Gastrocnemius medialis (tissue), 4 donors: ENCODE measurements at regions not wholly inside any gene's neighbourhood (a gene's known extent, or its start where the extent isn't known, plus 50 kb on each side); places are given as distances from the start of the nearest gene placed in this dataset.

Experiments
- ATAC-seq, 2 donors: fragments of 150-250 bp; one replicate each; pipeline ENCODE4 v1.9.1; 2016
- DNase-seq, 2 donors: peaks; one replicate each; pipeline ENCODE4 v3.0.0-alpha.2; 2019
- H3K27ac ChIP-seq, 4 donors: fragments of 200-600 bp; sonication (generic); 1 replicate in 1 of 4; 2 replicates in 3 of 4; pipeline ENCODE4 v1.5.1; 2016 to 2018; ENCODE audit warnings: mild to moderate bottlenecking in 2 of 4, moderate library complexity in 1 of 4
- H3K27me3 ChIP-seq, 3 donors: fragments of 200-600 bp; sonication (generic) in 2 of 3; 1 replicate in 1 of 3; 2 replicates in 2 of 3; pipeline versions ENCODE4 v1.5.1 to v1.6.0; 2016 to 2019; ENCODE audit warnings: mild to moderate bottlenecking in 1 of 3, moderate library complexity in 1 of 3
- H3K36me3 ChIP-seq, 2 donors: fragments of 200-600 bp; sonication (generic) in 1 of 2; one replicate each; pipeline ENCODE4 v1.5.1; 2017 to 2018
- H3K4me1 ChIP-seq, 2 donors: fragments of 200-600 bp; sonication (generic) in 1 of 2; one replicate each; pipeline ENCODE4 v1.5.1; 2016 to 2017; ENCODE audit warnings: mild to moderate bottlenecking in 2 of 2
- H3K4me3 ChIP-seq, 4 donors: fragments of 200-600 bp; sonication (generic) in 3 of 4; 1 replicate in 1 of 4; 2 replicates in 3 of 4; pipeline ENCODE4 v1.5.1; 2016 to 2019; ENCODE audit warnings: mild to moderate bottlenecking in 2 of 4
- H3K9me3 ChIP-seq, 3 donors: fragments of 200-600 bp; sonication (generic) in 2 of 3; 1 replicate in 1 of 3; 2 replicates in 2 of 3; pipeline ENCODE4 v1.5.1; 2016 to 2019
- POLR2A ChIP-seq, 2 donors: fragments of 450-650 bp; IDR thresholded peaks; one replicate each; pipeline ENCODE4 v1.6.1; 2017; ENCODE audit warnings: antibody characterized with exemption in 2 of 2, mild to moderate bottlenecking in 2 of 2, moderate library complexity in 2 of 2
- in situ Hi-C, 4 donors: fragments of 200-750 bp; cut with MboI; loops; one replicate each; pipeline versions ENCODE4 v1.15.0 to v1.8.0; 2017; ENCODE audit warnings: low sequenced_read_pairs in 4 of 4
- intact Hi-C: fragments of 100-400 bp; cut with DNase I; formaldehyde crosslinking; loops from one replicate; pipeline ENCODE4 v1.15.1; 2023; ENCODE audit warnings: low total_unique reads
- TF ChIP-seq, protein P1 (sequence below), 5 experiments: fragments of 450-650 bp in 3 of 5; fragments of 200-600 bp in 2 of 5; sonication (generic) in 2 of 5; IDR thresholded peaks in 4 of 5; conservative IDR thresholded peaks in 1 of 5; 1 replicate in 4 of 5; 2 replicates in 1 of 5; pipeline ENCODE4 v1.5.1; 2016 to 2019; ENCODE audit warnings: antibody characterized with exemption in 5 of 5, mild to moderate bottlenecking in 3 of 5, moderate library complexity in 3 of 5

DNA sequence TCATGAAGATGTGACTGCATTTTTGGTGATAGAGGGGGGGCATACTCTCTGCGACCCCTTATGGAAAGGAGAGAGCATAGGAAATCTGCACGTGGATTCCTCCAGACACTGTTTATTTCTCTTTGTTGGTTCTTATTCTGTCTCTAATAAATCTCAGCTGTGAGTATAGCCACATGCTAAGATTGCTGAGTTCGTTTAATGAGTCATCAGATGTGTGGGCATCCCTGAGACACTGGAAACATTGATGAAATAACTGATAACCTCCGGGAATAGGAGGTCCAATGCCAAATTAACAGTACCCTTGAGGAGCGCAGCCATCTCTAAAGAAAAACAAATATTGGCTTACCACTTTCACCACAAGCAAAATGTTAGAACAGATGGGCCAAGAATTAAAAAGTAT, 880.2 kb upstream of the NEGR1 start:
- Histone ChIP-seq H3K36me3 (no peaks in the 10 kb centered on the region), H3K27ac (no peak overlapping the region), H3K4me1 (no peaks in the 10 kb centered on the region), H3K27me3 (no peaks in the 10 kb centered on the region), H3K9me3 (no peaks in the 10 kb centered on the region), H3K4me3 (no peak overlapping the region)
- in situ Hi-C loops (no loop called here), intact Hi-C loops (no loop called here)
- no peak for TF ChIP-seq POLR2A (IDR thresholded peaks at IDR 0.05)
- TF ChIP-seq, protein P1, sequence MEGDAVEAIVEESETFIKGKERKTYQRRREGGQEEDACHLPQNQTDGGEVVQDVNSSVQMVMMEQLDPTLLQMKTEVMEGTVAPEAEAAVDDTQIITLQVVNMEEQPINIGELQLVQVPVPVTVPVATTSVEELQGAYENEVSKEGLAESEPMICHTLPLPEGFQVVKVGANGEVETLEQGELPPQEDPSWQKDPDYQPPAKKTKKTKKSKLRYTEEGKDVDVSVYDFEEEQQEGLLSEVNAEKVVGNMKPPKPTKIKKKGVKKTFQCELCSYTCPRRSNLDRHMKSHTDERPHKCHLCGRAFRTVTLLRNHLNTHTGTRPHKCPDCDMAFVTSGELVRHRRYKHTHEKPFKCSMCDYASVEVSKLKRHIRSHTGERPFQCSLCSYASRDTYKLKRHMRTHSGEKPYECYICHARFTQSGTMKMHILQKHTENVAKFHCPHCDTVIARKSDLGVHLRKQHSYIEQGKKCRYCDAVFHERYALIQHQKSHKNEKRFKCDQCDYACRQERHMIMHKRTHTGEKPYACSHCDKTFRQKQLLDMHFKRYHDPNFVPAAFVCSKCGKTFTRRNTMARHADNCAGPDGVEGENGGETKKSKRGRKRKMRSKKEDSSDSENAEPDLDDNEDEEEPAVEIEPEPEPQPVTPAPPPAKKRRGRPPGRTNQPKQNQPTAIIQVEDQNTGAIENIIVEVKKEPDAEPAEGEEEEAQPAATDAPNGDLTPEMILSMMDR (IDR thresholded peaks at IDR 0.05 in 4 of 5, conservative IDR thresholded peaks at IDR 0.05 in 1 of 5), result no peak
- DNase-seq (no peak), ATAC-seq (no peak)

DNA sequence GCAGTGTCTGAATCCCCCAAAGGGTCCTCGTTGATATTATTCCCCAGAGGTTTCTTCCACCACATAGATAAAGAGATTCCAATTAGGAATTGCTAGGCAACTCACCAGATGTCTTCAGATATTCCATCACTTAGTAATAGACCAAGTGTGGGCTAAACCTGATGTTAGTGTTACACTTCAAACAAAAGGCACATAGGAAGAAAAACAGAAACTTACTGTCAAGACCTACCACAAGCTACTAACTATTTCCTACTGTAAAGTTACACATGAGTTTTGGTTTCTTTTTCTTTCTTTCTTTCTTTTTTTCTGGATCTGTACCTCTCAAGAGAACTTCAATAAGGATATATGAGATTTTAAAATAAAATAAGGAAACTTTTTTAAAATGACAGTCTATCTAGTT, 879.1 kb upstream of the NEGR1 start:
- ATAC-seq, result no peak

DNA sequence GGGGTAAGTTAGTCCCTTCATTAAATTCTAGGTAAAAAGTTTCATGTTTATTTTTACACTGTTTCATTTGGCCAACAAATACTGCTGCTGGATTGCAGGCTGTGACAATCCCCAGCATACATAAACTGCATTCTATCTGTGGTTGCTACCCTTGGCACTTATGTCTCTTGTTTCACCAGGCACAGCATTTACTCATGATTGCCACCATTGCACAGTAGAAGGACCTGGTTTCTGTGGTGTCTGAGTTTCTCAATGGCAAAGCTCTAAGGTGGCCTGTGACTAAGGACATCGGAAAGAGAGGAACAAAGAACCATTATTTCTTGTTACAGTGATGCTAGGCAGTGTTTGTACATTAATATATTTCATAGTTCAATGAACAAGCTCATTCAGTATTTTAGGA, 878.4 kb upstream of the NEGR1 start:
- Histone ChIP-seq H3K4me1 (no peaks in the 10 kb centered on the region), H3K36me3 (no peaks in the 10 kb centered on the region), H3K27ac (no peak overlapping the region), H3K27me3 (no peaks in the 10 kb centered on the region), H3K4me3 (no peak overlapping the region), H3K9me3 (no peaks in the 10 kb centered on the region)
- ATAC-seq (no peak), DNase-seq (no peak)
- TF ChIP-seq, protein P1 (IDR thresholded peaks at IDR 0.05 in 4 of 5, conservative IDR thresholded peaks at IDR 0.05 in 1 of 5), result no peak
- TF ChIP-seq POLR2A (IDR thresholded peaks at IDR 0.05), result no peak
- intact Hi-C loops, result no loop called here
- in situ Hi-C loops, result no loop called here

More for the DNA sequence above, 879.1 kb upstream of the NEGR1 start:
- DNase-seq, result no peak
- Histone ChIP-seq H3K36me3 (no peaks in the 10 kb centered on the region), H3K27me3 (no peaks in the 10 kb centered on the region), H3K4me3 (no peak overlapping the region), H3K9me3 (no peaks in the 10 kb centered on the region), H3K27ac (no peak overlapping the region), H3K4me1 (no peaks in the 10 kb centered on the region)
- TF ChIP-seq, protein P1 (IDR thresholded peaks at IDR 0.05 in 4 of 5, conservative IDR thresholded peaks at IDR 0.05 in 1 of 5), result no peak
- no peak for TF ChIP-seq POLR2A (IDR thresholded peaks at IDR 0.05)
- intact Hi-C loops (no loop called here), in situ Hi-C loops (no loop called here)

DNA sequence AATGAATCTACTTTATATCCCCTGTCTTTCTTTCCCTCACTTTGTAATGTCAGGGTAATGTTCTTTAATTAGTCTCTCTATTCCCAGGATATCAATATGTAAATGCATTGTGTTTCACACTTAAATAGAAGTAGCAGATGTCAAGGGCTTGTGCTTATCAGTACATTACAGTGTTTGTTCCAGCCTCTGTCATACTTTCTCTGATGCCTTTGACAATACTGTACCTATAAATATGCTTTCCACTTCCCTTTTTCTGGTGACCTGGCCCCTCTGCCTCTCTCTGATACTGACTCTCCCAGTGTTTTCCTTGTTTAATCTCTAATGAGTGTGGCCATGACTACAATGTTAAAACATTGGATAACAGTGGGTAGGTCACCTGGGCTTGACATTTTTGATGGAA, 862.0 kb upstream of the NEGR1 start:
- no peak overlapping the region for H3K4me3 ChIP-seq
- in situ Hi-C loops (no loop called here), intact Hi-C loops (no loop called here)
- DNase-seq, result no peak
- H3K4me1 ChIP-seq, result no peaks in the 10 kb centered on the region
- H3K27ac ChIP-seq, result no peak overlapping the region
- TF ChIP-seq POLR2A (IDR thresholded peaks at IDR 0.05), result no peak
- TF ChIP-seq, protein P1 (IDR thresholded peaks at IDR 0.05 in 4 of 5, conservative IDR thresholded peaks at IDR 0.05 in 1 of 5), result no peak
- ATAC-seq, result no peak
- H3K27me3 ChIP-seq, result no peaks in the 10 kb centered on the region
- no peaks in the 10 kb centered on the region for H3K9me3 ChIP-seq
- H3K36me3 ChIP-seq, result no peaks in the 10 kb centered on the region

DNA sequence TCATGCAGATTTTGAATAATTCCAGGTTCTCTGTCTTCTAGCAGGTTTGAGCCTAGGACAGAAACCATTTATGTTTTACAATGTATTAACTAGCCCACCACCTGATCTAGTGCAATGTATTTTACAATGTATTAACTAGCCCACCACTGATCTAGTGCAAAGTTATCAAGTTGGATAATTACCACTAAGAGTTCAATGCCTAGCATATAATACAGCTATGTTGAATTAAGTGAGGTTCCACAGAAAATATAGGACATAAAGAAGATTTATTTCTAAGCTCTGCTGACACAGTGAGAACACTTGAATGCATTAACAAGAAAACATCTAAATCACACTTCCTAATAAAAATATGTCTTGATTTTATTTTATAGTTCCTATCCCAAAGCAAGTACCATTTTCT, 854.6 kb upstream of the NEGR1 start:
- in situ Hi-C loops (no loop called here), intact Hi-C loops (no loop called here)
- Histone ChIP-seq H3K4me3 (no peak overlapping the region), H3K9me3 (no peaks in the 10 kb centered on the region), H3K27me3 (no peaks in the 10 kb centered on the region), H3K27ac (no peak overlapping the region), H3K36me3 (no peaks in the 10 kb centered on the region), H3K4me1 (no peaks in the 10 kb centered on the region)
- DNase-seq (no peak), ATAC-seq (no peak)
- TF ChIP-seq, protein P1 (IDR thresholded peaks at IDR 0.05 in 4 of 5, conservative IDR thresholded peaks at IDR 0.05 in 1 of 5), result no peak
- no peak for TF ChIP-seq POLR2A (IDR thresholded peaks at IDR 0.05)
